ENCODE measurements at regions not wholly inside any gene's neighbourhood (a gene's known extent, or its start where the extent isn't known, plus 50 kb on each side); places are given as distances from the start of the nearest gene placed in this dataset.

DNA sequence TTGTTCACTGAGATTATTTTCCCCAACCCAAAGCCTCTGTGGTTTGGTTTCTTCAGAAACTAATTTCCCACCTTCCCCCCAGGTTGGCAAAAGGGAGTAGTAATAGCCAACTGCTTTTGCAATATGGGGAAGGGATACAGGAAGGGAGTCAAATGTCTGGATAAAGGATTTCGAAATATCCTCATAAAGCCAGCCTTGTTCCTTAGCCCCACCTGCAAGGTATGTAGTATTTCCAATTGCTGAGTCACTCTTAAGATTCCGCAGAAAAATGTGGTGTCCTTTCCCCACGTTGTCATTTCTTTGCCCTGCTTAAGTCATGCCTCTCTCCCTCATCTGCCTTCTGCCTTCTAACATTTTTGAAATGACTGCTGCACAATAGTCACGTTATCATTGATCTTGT is 138.8 kb upstream of the DCAF8L1 start:
- in situ Hi-C loops (cut with HindIII; ENCODE audit: low pct_unique_long_range_greater_than_20kb, low sequenced_read_pairs) (no loop called here), intact Hi-C loops (cut with micrococcal nuclease; ENCODE audit: unreplicated experiment) (no loop called here)
- no peak for ATAC-seq
- ChIA-PET POLR2A (no interaction called here), CTCF (no interaction called here)
- BruUV-seq (replicated peaks): no TSS peak
- no peaks in the 10 kb centered on the region for H3K9me3 ChIP-seq (ENCODE audit: control insufficient read depth, insufficient read depth, low read depth, low read length)
- no peak for TF ChIP-seq TCF7L2 (IDR thresholded peaks at IDR 0.05; ENCODE audit: low read depth, low read length)
- no peak for TF ChIP-seq SIN3A (IDR thresholded peaks at IDR 0.05; ENCODE audit: borderline replicate concordance, insufficient read depth, low read depth, low read length)
- TF ChIP-seq, protein P1, sequence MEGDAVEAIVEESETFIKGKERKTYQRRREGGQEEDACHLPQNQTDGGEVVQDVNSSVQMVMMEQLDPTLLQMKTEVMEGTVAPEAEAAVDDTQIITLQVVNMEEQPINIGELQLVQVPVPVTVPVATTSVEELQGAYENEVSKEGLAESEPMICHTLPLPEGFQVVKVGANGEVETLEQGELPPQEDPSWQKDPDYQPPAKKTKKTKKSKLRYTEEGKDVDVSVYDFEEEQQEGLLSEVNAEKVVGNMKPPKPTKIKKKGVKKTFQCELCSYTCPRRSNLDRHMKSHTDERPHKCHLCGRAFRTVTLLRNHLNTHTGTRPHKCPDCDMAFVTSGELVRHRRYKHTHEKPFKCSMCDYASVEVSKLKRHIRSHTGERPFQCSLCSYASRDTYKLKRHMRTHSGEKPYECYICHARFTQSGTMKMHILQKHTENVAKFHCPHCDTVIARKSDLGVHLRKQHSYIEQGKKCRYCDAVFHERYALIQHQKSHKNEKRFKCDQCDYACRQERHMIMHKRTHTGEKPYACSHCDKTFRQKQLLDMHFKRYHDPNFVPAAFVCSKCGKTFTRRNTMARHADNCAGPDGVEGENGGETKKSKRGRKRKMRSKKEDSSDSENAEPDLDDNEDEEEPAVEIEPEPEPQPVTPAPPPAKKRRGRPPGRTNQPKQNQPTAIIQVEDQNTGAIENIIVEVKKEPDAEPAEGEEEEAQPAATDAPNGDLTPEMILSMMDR (IDR thresholded peaks at IDR 0.05): no peak
- TF ChIP-seq, protein P2, sequence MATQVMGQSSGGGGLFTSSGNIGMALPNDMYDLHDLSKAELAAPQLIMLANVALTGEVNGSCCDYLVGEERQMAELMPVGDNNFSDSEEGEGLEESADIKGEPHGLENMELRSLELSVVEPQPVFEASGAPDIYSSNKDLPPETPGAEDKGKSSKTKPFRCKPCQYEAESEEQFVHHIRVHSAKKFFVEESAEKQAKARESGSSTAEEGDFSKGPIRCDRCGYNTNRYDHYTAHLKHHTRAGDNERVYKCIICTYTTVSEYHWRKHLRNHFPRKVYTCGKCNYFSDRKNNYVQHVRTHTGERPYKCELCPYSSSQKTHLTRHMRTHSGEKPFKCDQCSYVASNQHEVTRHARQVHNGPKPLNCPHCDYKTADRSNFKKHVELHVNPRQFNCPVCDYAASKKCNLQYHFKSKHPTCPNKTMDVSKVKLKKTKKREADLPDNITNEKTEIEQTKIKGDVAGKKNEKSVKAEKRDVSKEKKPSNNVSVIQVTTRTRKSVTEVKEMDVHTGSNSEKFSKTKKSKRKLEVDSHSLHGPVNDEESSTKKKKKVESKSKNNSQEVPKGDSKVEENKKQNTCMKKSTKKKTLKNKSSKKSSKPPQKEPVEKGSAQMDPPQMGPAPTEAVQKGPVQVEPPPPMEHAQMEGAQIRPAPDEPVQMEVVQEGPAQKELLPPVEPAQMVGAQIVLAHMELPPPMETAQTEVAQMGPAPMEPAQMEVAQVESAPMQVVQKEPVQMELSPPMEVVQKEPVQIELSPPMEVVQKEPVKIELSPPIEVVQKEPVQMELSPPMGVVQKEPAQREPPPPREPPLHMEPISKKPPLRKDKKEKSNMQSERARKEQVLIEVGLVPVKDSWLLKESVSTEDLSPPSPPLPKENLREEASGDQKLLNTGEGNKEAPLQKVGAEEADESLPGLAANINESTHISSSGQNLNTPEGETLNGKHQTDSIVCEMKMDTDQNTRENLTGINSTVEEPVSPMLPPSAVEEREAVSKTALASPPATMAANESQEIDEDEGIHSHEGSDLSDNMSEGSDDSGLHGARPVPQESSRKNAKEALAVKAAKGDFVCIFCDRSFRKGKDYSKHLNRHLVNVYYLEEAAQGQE (IDR thresholded peaks at IDR 0.05; ENCODE audit: insufficient read depth in 1 of 2, low read depth in 2 of 2, low read length in 1 of 2): no peak
- no peak for TF ChIP-seq POLR2AphosphoS5 (IDR thresholded peaks at IDR 0.05; ENCODE audit: low read depth, low read length)
- no peak overlapping the region for H3K27ac ChIP-seq (ENCODE audit: low read length)
- no peaks in the 10 kb centered on the region for H3K4me1 ChIP-seq (ENCODE audit: control insufficient read depth, insufficient read depth, low read length)
- H3K36me3 ChIP-seq (ENCODE audit: control insufficient read depth, insufficient read depth, low read length): no peaks in the 10 kb centered on the region
- DNase-seq (ENCODE audit: low read depth, low spot score): no peak
- H3K4me3 ChIP-seq (ENCODE audit: low read depth in 2 of 2, low read length in 2 of 2): no peak overlapping the region
- no peaks in the 10 kb centered on the region for H3K27me3 ChIP-seq (ENCODE audit: control insufficient read depth, insufficient read depth, low read length)

DNA sequence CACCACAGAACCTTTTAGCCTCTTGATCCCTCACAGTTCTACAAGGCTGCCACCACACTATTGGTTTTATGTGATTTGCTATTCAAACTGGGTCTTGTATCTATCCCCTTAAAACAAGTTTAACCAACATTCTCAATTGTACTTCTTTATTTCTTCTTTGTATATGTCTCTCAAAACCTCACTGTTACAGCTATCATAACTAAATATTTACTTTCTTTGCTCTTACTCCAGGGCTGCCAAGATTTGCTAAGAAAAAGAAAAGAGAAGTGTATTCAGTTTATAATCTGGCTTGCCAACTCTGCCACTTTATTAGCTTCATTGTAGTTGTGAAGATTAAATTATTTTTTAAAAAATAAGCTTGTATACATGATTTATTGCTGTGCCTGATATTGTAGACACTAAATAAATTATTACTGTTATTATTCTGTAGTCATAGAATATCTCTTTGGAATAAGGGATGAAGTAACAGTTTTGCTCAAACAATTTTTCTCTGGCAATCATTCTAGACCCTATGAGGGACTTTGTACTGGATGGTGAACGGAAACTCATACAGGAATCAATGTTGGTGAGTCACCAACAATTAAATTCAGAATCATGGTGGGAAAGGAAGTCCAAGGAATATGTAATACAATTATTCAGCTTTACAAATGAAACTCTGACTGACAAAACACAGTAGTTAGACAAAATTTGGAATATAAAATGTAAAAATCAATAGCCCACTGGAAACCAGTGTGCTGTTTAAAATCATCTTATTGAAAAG is 127.1 kb upstream of the DCAF8L1 start:
- in situ Hi-C loops (cut with HindIII; ENCODE audit: low pct_unique_long_range_greater_than_20kb, low sequenced_read_pairs) (no loop called here), intact Hi-C loops (cut with micrococcal nuclease; ENCODE audit: unreplicated experiment) (no loop called here)
- Histone ChIP-seq H3K4me1 (ENCODE audit: control insufficient read depth, insufficient read depth, low read length) (no peaks in the 10 kb centered on the region), H3K27ac (ENCODE audit: low read length) (no peak overlapping the region), H3K9me3 (ENCODE audit: control insufficient read depth, insufficient read depth, low read depth, low read length) (no peaks in the 10 kb centered on the region), H3K27me3 (ENCODE audit: control insufficient read depth, insufficient read depth, low read length) (no peaks in the 10 kb centered on the region), H3K36me3 (ENCODE audit: control insufficient read depth, insufficient read depth, low read length) (no peaks in the 10 kb centered on the region), H3K4me3 (ENCODE audit: low read depth in 2 of 2, low read length in 2 of 2) (no peak overlapping the region)
- TF ChIP-seq, protein P1 (IDR thresholded peaks at IDR 0.05): no peak
- TF ChIP-seq TCF7L2 (IDR thresholded peaks at IDR 0.05; ENCODE audit: low read depth, low read length) (no peak), SIN3A (IDR thresholded peaks at IDR 0.05; ENCODE audit: borderline replicate concordance, insufficient read depth, low read depth, low read length) (no peak)
- POLR2A ChIA-PET: no interaction called here
- CTCF ChIA-PET: no interaction called here
- ATAC-seq (no peak), DNase-seq (ENCODE audit: low read depth, low spot score) (no peak)
- no TSS peak for BruUV-seq (replicated peaks)

Data from Panc1 (cell line).